HG03139 (cell line): ENCODE measurements at regions not wholly inside any gene's neighbourhood (a gene's known extent, or its start where the extent isn't known, plus 50 kb on each side); places are given as distances from the start of the nearest gene placed in this dataset.
"Not testable (repeated sequence)": the region's sequence is repeated elsewhere in the genome, so short reads cannot be mapped to it uniquely, and the experiment has no call there.

Experiments
- ATAC-seq: cut with Tn5 transposase; IDR thresholded peaks from one replicate; pipeline ENCODE4 v1.9.1; 2021; ENCODE audit not compliant: unreplicated experiment

DNA sequence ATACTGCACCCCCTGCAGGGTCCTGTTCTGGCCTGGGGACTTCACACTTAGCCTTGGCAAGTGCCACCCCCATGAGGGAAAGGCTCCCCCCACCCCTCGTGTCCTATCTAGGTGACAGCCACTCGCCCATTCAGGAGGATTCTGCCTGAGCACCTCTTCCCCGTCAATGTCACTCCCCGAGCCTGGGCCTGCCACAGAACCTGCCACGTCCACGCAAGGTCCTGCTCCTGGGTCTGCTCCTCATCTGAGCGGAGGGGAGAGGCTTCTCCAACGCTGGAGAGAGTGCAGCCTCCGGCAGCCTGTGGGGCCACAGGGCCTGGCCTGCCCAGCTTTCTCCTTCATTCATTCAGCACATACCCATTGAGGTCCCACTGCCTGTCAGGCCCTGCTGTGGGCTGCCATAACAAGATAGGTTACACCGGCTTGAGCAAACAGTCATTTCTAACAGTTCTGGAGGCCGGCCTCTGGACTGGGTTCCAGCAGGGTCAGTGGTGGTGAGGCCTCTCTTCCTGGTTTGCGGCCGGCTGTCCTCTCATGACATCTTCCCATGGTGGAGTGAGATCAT lies 92.0 kb upstream of the RET start:
- no peak for ATAC-seq

DNA sequence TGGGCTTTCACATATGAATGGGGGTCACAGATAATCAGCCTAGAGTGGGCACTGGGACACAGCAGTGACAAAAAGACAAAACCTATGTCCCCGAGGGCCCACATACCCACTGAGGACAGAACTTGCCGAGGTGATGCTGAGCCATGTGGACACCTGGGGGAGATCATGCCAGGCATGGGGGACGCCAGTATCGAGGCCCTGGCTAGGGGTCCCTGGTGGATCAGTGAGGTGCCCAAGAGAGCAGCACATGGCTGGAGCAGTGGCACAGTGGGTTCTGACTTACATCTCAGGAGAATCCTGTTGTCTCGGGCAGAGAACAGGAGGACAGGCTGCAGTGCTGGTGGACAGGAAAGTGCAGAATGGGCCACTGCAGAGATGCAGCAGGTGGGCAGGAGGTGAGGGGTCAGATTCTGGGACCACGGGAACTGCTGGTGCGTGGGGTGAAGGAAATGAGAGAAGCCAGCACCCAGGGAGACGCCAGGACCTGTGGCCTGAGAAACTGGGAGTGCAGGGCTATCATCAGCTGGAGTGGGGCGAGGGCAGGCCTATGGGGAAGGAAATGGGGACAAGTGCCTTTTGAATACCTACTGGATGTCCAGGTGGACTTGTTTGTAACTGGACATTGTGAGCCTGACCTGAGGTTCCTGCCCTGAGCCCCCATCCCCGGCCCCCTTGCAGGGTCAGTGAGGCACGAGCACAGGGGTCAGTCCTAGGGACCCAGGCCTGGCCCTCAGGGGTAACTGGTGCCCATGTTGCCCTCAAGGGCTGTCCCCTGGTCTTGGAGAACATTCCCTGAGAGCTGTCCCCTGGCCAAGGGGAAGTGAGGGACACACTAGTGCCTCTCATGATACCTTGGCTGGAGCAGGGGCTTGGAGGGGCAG lies 91.2 kb upstream of the RET start:
- ATAC-seq, result no peak

DNA sequence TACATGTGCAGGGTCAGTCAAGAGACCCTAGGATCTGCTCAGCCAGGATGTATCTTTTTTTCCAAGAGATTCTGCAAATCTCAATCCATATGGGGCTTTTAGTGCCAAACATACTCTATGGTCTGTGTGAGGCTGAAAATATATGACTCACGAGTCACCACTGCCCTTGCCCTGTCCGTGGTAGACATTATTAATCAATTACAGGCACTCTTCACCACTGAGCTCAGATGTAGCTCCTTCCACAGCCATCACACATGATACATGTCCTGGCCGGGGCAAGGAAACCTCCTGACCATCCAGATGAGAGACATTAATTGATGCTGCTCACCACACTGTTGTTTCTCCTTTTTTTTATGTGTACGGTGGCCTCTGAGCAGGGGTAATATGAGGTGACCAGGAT lies 90.2 kb upstream of the RET start:
- ATAC-seq, result no peak

DNA sequence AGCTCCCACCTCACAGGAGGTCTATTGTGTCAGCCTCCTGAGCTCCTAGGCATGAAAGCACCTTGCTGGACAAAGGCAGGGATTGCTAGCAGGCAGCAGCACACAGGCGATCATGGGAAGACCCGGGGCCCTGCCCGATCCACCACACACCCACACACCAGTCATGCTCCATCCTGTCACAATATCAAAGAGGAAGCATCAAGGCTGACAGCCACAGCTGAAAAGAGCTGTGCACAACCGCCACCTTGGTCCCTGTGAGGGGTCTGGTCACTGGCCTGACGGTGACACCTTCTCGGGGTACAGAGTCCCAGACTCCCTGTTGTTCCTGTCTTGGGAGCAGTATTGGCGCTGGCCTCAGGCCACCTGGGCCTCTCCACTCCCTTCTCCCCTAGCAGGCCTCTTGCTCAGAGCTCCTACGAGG lies 89.7 kb upstream of the RET start:
- no peak for ATAC-seq

- no peak for ATAC-seq
Observed at GRCh38 chr10:42987575-42987974, 89.3 kb upstream of the RET start.

DNA sequence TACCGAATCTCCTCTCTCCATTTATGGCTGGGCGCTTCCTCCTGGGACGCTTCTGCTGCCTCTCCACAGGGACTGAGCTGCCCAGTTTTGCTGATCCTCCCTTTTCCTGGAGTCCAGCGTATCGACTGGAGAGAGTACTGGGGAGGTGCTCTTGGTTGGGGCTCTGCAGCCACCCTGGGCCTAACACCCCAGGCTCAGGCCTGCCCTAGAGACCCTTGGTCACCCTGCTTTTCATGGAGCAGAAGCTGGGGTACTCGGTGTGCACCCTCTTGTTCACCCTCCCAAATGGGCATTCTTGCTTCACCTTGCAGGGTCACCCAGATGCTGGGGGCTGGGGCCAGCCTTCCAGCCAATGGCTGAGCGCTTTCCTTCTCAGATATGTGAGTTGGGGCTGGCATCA lies 88.8 kb upstream of the RET start:
- ATAC-seq, result no peak

GRCh38 chr10:42988517-42989395 lies 88.1 kb upstream of the RET start:
- no peak for ATAC-seq

DNA sequence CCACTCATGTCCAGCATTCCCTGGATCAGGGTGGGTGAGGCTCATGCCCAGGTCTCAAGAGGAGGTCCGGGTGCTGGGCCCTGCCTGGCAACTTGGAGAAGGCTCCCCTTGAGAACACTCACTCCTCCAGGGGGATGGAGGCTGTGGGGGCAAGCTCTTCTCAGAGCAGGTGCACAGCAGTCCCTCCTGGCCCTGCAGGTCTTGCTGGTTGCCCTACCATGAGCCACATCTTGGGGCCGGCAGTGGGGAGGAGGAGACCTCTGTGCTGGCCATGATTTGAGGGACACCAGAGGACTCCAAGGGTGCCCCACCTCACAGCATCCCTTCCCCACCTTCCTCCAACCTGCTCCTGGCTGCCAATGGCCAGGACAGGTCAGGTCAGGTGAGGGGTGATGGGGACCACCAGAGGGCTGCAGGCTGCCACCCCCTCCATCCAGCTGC lies 87.4 kb upstream of the RET start:
- no peak for ATAC-seq

DNA sequence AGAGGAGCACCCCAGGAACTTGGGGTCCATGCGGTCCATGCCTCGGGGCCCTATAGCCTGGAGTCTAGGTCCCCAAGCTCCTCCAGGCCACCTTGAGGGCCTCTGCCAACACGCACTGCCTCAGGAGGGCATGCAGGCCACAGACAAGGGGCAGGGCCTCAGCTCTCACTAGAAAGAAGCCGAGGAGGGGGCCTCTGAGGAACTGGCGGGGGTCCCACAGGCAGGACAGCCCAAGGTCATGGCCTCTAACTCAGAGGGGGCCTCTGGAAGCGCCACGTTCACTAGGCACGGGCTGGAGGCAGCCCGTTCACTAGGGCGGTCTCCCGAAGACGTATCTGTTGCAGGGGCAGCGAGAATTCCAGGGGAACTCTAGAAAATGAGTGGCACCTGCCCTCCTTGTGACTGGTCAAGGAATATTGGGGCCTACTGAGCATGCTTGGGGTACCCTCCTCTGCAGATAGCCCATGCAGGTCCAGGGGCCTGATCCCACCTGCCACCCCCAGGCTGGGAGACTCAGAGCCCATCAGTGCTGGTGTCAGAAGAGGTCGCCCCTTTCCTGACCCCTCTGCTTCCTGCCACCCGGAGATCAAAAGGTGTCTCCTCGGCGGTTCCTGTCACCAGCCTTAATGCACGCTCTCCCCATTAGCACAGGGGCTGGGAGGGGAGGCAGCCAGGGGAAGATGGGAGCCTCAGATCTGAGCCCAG lies 86.7 kb upstream of the RET start:
- ATAC-seq, result no peak

DNA sequence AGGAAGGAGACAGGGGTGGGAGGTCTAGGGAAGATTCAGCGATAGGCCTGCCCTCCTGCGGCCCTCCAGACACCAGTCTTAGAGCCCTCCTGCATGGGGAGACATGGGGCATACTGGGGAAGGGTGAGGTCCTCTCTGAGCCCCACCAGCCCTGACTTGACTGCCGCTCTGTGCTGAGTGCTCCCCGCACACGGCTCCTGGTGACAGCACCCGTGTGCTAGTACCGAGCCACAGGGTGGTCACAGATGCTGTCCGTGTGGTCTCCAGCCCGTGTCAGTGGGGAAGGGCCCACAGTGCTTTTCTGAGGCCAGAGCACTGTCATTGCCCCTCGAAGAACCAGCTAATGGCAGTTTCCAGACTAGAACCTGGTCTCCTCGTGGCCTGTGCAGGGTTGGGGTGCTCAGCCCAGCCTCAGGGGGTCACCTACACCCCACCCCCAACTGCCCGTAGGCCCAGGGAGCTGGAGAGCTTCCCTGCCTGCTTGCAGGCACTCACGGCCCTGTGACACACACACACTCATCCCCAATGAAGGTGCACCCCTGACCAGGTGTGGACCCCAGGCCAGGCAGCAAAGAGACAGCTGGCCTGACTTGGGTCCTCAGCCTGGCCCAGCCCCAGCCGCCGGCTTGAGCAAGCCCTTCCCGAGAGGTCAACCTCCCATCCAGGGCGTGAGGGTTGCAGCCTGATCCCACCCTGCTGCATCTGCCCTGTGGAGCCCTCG lies 86.0 kb upstream of the RET start:
- no peak for ATAC-seq

DNA sequence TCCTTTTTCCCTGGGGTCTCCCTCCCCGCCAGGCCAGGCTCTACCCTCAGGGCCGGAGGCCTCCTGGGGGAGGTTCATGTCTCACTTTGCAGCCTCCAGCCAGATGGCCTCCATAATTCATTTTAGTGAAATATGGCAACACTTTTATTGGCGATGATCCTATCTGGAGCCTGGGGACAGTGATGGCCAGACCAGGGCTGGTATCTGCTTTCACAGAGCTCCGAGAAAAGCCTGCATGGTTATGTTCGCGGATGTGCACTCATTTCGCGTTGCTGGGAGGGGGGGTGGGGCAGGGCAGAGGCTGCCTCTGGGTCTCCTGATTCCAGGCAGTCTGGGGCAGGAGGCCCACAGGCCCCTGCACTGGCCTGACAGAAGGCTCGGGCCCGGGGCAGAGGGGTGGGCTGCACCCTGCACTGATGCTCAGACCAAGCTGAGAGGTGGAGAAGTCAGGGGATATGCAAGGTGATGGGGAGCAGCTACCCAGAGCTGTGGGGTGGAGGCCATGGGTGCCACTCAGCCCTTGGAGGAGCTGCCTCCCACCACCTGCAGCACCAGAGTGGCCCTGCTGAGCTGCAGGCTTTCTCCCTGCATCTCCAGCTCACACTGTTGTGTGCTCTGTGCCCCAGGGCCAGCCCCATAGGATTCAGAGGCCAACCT lies 85.3 kb upstream of the RET start:
- ATAC-seq, result no peak

GRCh38 chr10:42992156-42992956 lies 84.5 kb upstream of the RET start:
- no peak for ATAC-seq

DNA sequence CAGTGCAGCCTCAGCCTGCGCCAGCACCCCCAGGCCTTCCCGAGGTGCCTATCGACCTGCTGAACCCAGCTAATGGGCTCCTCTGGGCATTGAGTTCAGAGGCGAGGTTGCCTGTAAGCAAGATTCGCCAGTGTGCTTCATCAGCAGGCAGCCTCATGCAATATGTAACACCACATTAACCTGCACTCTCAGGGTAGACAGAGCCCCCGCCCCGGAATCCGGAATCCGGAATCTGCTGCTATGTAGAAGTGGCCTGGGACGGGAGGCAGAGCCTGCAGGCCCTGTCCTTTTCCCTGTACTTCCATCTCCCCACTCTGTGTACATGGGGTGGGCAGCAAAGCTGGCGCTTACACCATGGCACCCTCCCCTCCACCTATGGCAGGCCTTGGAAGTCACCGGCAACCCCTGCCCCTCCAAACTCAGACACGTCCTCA lies 83.9 kb upstream of the RET start:
- no peak for ATAC-seq

- ATAC-seq, result not testable (repeated sequence)
Observed at GRCh38 chr10:42994909-42995308, 82.0 kb upstream of the RET start.

DNA sequence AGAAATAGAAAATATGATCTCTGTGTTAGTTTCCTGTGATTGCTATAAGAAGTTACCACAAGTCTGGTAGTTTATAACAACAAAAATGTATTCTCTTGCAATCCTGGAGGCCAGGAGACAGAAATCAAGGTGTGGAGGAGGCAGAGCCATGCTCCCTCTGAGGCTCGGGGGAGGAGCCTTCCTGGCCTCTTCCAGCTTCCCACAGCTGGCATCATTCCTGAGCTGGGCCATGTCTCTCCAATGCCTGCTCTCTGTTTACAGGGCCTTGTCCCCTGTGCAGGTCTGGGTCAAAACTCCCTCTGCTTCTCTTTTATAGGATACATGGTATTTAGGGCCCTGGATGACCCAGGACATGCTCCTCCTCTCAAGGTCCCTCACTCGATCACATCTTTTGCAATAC lies 81.3 kb upstream of the RET start:
- no peak for ATAC-seq

DNA sequence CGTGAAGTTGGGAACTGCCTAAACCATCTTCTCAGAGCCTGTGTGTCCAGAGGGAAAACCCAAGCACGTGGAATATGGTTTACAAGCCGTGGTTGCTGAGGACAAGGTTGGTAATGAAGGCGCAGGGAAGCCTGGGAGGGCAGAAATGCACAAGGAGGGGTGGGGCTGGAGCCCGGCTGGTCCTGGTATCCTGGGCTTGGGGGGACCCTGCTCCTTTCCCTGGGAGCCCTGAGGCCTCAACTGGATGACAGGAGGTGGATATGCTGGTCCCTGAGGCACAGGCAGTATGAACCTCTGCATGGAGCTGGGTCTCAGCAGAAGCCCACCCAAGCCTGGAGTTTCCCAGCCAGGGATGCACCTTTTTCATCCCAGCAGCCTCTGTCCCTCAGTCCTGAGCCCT lies 80.3 kb upstream of the RET start:
- ATAC-seq, result no peak

DNA sequence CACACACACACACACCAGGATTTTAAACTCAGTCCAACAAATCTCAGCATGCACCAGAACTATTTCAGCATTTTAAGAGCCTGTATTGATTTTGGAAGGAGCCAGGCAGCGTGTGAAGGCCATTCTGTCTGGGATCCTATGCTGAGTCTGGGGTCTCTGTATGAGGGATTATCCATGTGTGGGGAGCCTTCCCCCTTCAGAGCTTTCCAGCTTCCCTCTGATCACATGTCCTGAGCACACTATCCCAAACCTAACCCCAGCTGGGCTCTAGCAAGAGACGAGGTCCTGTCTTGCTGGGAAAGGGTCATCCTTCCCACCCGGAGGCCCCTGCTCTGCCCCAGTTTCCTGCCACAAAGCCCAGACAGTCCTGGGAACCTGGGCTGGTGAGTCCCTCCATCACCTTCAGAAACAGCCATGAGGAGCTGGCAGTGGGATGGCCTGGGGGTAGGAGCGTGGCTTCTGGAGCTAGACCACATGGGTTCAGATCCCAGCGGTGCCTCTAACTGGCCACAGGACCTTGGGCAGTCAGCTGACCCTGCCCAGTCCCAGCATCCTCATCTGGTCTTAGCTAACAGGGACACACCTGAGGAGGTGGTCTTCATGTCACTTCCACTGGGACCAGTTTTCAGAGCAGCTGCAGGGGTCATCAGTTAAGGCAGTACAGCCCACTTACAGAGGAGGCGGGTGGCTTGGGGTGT lies 79.6 kb upstream of the RET start:
- no peak for ATAC-seq

- ATAC-seq, result no peak
Observed at GRCh38 chr10:42997849-42998165, 79.1 kb upstream of the RET start.
